HG02884 (cell line): ENCODE measurements at regions not wholly inside any gene's neighbourhood (a gene's known extent, or its start where the extent isn't known, plus 50 kb on each side); places are given as distances from the start of the nearest gene placed in this dataset.
"Not testable (repeated sequence)": the region's sequence is repeated elsewhere in the genome, so short reads cannot be mapped to it uniquely, and the experiment has no call there.

Source experiments
- ATAC-seq: cut with Tn5 transposase; IDR thresholded peaks from one replicate; pipeline ENCODE4 v1.9.1; 2021; ENCODE audit warnings: mild to moderate bottlenecking, moderate library complexity; ENCODE audit not compliant: unreplicated experiment

DNA sequence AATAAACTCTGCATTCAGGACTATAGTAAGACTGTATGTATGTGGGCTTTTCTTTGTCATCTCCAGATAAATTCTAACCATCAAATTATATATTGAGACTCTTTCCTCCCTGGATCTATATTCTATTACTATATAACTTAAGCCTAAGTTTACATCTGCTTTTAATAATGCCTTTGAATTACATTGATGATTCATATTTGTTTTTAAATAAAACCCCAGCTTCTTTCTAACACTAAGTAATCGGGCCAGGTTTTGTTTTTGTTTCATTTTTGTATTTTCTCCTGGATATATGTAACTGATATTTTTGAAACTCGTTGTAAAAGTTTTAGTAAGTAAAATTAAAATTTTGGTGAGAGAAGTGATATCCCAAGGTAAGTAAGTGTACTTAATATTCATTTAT is 1599.1 kb downstream of the PCDH9 start:
- ATAC-seq, result no peak

GRCh38 chr13:65629926-65630325 is 1600.2 kb downstream of the PCDH9 start:
- ATAC-seq, result no peak

GRCh38 chr13:65623148-65623547 is 1607.0 kb downstream of the PCDH9 start:
- no peak for ATAC-seq

DNA sequence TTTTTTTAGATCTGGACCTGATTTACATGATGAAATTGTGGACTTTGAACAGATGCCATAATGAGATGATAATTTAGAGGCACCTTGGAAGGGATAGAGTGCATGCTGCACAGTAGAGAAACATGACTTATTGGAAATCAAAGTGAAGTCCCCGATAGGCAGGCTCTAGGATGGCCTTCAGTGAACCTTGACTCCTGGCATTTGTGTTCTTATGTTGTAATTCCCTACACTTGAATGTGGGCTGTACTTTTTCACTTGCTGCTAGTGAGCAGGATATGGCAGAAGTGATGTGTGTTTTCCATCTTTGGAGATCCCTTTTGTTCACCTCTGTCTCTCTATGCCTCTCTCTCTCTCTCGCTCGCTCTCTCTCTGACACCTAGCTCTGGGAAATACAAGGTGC is 1614.6 kb downstream of the PCDH9 start:
- no peak for ATAC-seq

DNA sequence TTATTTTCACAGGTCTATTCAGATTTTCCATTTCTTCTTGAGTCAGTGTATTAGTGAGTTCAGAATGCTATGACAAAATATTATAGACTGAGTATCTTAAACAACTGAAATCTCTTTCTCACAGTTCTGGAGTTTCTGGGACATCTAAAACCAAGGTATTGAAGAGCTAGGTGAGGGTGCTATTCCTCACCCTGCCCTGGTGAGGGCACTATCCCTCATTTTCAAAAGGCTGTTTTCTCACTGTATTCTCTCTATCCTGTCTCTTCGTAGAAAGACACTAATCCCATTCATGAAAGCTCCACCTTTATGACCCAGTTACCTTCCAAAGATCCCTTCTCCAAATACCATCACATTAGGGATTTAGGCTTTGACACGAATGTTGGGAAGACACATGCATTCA is 1617.1 kb downstream of the PCDH9 start:
- no peak for ATAC-seq

DNA sequence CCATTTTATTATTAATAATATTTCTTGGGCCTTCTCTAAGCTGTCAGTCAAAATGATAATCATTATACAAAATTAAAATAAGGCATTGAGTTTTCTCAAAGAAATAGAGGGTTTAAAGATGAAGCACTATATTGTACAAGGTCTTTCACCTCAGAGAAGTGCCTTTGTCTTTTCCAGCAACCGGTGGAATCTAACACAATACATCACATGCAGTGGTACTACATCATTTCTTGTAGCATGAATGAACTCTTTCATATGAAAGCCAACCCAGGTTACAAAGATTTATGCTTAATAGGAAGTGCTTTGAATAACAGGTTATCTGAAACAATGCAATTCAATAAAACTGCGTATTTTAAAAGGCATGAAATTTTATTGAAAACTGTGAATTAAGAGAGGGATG is 1620.8 kb downstream of the PCDH9 start:
- ATAC-seq, result no peak

DNA sequence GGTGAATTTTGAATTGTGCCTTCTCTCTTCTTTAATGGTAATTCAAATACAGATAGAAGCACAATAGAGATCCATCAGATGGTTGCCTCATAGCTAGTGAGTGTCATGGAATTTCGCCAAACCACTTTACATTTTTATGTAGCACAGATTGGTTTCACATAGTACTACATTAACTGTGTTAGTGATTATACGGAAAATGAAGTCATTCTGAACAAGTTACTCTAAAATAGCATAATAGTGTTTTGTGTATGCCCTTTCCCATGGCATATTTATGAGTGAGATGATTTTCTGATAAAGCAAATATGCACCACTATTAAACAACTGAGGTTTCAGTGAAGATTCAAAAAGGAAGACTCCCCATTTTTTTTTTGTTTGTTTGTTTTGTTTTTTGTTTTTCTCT is 1623.5 kb downstream of the PCDH9 start:
- ATAC-seq, result no peak

- ATAC-seq, result no peak
Measured at GRCh38 chr13:65605396-65605795, 1624.7 kb downstream of the PCDH9 start.

DNA sequence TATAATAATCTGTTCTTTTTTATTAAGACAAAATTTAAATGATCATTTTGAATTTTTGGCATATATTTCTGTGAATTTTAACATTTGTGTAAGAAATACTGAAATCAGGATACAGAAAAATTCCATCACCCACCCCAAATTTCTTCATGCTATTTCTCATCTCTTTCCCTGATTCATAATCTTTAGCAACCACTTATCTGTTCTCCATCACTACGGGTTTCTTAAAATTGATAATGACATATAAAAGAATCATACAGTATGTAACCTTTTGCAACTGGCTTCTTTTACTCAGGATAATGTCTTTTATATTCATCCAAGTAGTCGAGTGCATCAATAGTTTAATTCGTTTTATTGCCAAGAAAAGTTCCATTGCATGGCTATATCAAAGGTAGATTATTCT is 1627.0 kb downstream of the PCDH9 start:
- no peak for ATAC-seq

GRCh38 chr13:65601855-65602254 is 1628.3 kb downstream of the PCDH9 start:
- ATAC-seq, result no peak

GRCh38 chr13:65600702-65601101 is 1629.4 kb downstream of the PCDH9 start:
- no peak for ATAC-seq

DNA sequence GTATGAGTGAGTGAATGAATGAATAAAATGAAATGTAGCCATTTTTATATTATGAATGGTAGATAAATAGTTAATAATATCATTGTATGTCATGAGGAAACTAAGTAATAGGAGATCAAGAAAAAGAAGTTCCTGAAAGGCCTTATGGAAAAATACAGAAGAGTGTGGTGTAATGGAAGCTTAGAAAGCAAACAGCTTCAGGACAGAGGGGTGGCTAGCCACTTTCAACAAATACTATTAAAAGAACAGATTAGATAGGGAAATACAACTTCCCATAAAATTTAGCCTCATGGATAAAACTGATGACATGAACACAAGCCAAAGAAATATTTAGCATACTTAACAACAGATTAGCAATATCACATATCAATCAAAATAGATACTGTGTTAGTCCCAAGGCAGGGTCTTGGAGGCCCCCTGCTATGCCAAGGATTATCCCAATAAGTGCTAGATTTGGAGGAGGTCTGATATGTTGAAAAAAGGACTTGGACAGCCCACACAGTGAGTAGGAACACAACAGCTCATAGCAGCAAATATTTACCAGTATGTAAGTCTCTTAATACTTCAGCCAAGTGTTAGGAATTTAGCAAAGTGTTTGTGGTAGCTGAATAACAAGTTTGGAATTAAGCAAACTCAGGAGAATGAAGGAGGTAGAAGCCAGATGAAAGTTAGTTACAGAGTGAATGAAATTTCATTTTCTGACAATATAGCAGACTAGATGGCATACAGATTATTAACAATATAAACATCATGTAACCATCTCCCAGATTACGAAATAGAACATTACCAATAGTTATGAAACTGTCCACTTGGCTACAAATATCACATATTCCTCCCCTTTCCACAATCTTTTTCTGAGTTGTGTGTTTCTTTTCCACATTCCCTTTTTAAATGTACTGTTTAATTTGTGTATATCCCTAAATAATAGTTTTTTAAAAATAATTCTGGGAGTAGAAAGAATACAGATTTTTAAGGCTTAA is 1632.0 kb downstream of the PCDH9 start:
- no peak for ATAC-seq

GRCh38 chr13:65595916-65596315 is 1634.2 kb downstream of the PCDH9 start:
- no peak for ATAC-seq

GRCh38 chr13:65594298-65594781 is 1635.8 kb downstream of the PCDH9 start:
- ATAC-seq, result no peak

DNA sequence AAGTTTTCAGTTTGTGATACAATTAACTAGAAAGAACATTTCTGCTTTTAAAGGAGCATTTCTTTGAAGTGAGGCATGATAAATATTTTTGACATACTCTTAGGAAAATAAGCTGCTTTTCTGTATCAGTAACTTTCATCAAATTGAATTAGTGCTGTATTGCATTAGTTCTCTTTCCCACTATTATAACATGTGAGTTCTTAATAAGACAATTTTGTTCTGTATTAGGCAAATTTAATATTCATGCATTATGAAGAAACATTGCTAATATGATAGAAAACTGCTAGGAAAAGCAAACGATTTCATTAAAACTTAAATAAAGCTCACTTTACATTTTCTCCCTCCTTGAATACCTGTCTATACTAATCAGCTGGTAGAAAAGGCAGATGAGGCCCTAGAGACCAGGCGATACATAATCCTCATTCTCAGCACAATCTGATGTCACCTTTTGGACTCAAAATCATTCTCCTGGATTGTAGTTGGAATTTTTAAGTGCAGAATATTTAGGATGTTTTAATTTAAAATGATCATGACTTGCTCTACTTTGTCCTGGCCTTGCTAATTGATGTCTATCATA is 1636.8 kb downstream of the PCDH9 start:
- ATAC-seq, result no peak

DNA sequence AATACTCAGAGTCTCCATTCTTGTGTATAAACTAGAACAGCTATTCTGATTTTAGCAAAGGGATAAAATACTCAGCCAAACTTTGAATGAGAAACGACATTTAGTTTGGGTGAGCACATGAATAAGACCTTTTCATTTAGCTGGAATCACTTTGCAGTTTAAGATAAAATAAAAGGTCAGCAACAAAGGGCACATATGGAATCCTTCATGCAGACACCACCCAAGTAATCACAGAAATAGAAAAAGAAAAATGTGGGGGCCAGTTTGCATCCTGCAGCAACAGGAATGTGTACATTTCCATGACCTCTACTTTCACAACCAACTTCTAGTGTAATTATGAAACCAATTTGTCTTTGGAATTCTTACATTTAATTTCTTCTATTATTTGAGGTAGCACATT is 1637.4 kb downstream of the PCDH9 start:
- ATAC-seq, result no peak

DNA sequence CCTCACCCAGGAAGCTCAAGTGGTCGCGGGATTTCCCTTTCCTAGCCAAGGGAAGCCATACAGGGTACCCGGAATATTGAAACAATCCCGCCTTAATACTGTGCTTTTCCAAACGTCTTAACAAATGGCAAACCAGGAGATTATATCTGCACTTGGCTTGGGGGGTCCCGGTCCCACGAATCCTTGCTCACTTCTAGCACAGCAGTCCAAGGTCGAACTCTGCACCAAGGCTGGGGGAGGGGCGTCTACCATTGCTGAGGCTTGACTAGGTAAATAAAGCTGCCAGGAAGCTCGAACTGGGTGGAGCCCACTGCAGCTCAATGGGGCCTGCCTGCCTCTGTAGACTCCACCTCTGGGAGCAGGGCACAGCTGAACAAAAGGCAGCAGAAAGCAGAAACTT is 1644.8 kb downstream of the PCDH9 start:
- ATAC-seq, result no peak

DNA sequence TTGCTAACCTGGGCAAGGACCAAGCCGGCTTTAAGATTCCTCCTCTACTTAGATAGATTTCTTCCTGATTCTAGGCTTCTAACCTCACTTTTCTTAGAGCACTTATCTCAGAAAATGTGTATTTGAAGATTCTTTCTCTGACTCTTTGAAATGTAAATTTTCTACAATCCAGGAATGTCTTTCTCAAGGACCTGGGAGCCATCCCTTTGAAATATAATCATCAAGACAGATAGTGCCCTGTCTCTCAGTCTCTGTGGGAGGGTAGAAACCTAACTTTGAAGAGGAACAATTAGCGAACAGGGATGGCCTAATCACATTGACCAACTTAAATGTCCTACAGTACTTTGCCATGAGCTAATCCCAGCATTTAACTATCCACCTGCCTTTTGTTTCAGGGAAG is 1646.0 kb downstream of the PCDH9 start:
- ATAC-seq, result no peak

DNA sequence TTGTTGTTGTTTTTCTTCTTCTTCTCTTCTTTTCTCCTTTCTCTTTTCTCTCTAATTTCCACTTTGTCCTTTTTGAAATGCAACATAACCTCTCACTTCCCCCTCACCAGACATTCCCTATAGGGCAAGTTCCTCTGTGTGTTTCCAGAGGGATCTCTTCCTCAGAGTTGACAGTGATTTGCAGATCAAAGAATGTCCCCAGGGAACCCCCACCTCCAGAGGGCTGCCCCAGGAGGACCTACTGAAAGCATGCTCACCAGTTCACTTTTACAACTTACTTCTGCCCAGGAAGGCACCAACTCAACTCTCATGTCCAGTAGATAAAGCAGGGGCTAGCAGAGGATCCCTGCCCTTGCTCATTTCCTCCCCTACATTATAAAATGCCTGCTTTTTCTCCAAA is 1648.0 kb downstream of the PCDH9 start:
- no peak for ATAC-seq

DNA sequence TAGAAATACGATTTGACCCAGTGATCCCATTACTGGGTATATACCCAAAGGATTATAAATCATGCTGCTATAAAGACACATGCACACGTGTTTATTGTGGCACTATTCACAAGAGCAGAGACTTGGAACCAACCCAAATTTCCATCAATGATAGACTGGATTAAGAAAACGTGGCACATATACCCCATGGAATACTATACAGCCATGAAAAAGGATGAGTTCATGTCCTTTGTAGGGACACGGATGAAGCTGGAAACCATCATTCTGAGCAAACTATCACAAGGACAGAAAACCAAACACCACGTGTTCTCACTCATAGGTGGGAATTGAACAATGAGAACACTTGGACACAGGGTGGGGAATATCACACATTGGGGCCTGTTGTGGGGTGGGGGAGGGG is 1665.6 kb downstream of the PCDH9 start:
- ATAC-seq, result not testable (repeated sequence)

GRCh38 chr13:65562305-65562704 is 1667.8 kb downstream of the PCDH9 start:
- no peak for ATAC-seq

DNA sequence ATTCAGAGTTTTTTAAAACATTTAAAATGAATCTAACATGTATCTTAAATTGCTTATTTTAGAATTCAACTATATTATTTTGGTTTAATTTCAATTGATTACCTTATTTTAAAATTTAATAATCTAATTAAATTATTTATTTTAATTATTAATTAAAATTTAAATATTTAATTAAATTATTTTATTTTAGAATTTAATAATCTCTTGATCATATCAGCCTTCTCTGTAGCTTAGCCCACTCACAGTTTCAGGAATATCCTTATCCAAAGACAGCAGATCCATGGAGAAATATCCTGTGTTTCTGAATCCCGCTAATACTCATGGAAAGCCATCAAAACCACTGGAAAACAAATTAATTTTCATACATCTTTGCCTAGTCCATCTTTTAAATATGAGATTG is 1669.2 kb downstream of the PCDH9 start:
- no peak for ATAC-seq
